ENCODE measurements at regions not wholly inside any gene's neighbourhood (a gene's known extent, or its start where the extent isn't known, plus 50 kb on each side); places are given as distances from the start of the nearest gene placed in this dataset.

DNA sequence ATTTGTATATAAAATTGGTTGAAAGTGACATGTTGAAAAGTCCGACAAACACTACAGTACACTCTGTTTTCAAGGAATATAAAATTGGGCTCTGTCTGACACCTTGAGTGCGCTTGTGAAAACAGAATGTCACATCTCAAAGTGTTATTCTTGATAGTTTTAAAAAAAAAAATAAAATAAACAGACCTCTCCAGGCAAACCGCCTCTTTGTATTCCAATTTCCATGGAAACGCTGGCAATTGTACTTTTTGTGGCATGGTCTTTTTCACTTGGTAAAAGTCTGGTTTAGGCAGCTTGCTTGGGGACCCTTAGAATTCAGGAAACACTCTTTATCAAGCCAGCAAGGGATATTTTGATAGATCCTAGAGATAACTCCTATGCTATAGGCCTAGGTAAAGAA is 302.5 kb downstream of the RAB28 start:
- TF ChIP-seq, protein P1, sequence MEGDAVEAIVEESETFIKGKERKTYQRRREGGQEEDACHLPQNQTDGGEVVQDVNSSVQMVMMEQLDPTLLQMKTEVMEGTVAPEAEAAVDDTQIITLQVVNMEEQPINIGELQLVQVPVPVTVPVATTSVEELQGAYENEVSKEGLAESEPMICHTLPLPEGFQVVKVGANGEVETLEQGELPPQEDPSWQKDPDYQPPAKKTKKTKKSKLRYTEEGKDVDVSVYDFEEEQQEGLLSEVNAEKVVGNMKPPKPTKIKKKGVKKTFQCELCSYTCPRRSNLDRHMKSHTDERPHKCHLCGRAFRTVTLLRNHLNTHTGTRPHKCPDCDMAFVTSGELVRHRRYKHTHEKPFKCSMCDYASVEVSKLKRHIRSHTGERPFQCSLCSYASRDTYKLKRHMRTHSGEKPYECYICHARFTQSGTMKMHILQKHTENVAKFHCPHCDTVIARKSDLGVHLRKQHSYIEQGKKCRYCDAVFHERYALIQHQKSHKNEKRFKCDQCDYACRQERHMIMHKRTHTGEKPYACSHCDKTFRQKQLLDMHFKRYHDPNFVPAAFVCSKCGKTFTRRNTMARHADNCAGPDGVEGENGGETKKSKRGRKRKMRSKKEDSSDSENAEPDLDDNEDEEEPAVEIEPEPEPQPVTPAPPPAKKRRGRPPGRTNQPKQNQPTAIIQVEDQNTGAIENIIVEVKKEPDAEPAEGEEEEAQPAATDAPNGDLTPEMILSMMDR (conservative IDR thresholded peaks at IDR 0.05; ENCODE audit: low read depth, low read length), result no peak
- no peak for TF ChIP-seq EZH2 (IDR thresholded peaks at IDR 0.05; ENCODE audit: borderline replicate concordance, low read depth, low read length, poor library complexity, severe bottlenecking)

Measured in A673 (cell line).